ENCODE measurements at regions not wholly inside any gene's neighbourhood (a gene's known extent, or its start where the extent isn't known, plus 50 kb on each side); places are given as distances from the start of the nearest gene placed in this dataset.
"Not testable (repeated sequence)": the region's sequence is repeated elsewhere in the genome, so short reads cannot be mapped to it uniquely, and the experiment has no call there.

- FAIRE-seq: no peak
Observed at GRCh38 chr14:22233377-22233776, 355.6 kb downstream of the DAD1 start.

GRCh38 chr14:22232933-22233332 is 356.1 kb downstream of the DAD1 start:
- no peak for FAIRE-seq

GRCh38 chr14:22232486-22232885 is 356.5 kb downstream of the DAD1 start:
- FAIRE-seq: no peak

GRCh38 chr14:22231018-22231417 is 358.0 kb downstream of the DAD1 start:
- FAIRE-seq: no peak

GRCh38 chr14:22230517-22230916 is 358.5 kb downstream of the DAD1 start:
- no peak for FAIRE-seq

GRCh38 chr14:22227084-22227483 is 361.9 kb downstream of the DAD1 start:
- FAIRE-seq: no peak

- FAIRE-seq: no peak
Observed at GRCh38 chr14:22226381-22226780, 362.6 kb downstream of the DAD1 start.

- no peak for FAIRE-seq
Observed at GRCh38 chr14:22225516-22226140, 363.4 kb downstream of the DAD1 start.

GRCh38 chr14:22221508-22221907 is 367.5 kb downstream of the DAD1 start:
- FAIRE-seq: no peak

GRCh38 chr14:22220427-22220826 is 368.6 kb downstream of the DAD1 start:
- FAIRE-seq: no peak

- no peak for FAIRE-seq
Observed at GRCh38 chr14:22218728-22219127, 370.3 kb downstream of the DAD1 start.

- no peak for FAIRE-seq
Observed at GRCh38 chr14:22213120-22213519, 375.9 kb downstream of the DAD1 start.

- FAIRE-seq: no peak
Observed at GRCh38 chr14:22210906-22211305, 378.1 kb downstream of the DAD1 start.

GRCh38 chr14:22210026-22210425 is 379.0 kb downstream of the DAD1 start:
- FAIRE-seq: no peak

GRCh38 chr14:22203036-22203435 is 386.0 kb downstream of the DAD1 start:
- no peak for FAIRE-seq

GRCh38 chr14:22202313-22202712 is 386.7 kb downstream of the DAD1 start:
- FAIRE-seq: no peak

- peak; percentile 91 for FAIRE-seq
Observed at GRCh38 chr14:22200977-22201605, 387.9 kb downstream of the DAD1 start.

GRCh38 chr14:22200131-22200530 is 388.9 kb downstream of the DAD1 start:
- FAIRE-seq: not testable (repeated sequence)

- no peak for FAIRE-seq
Observed at GRCh38 chr14:22194664-22195063, 394.4 kb downstream of the DAD1 start.

- no peak for FAIRE-seq
Observed at GRCh38 chr14:22190411-22191191, 398.4 kb downstream of the DAD1 start.

GRCh38 chr14:22189881-22190280 is 399.1 kb downstream of the DAD1 start:
- no peak for FAIRE-seq

- FAIRE-seq: no peak
Observed at GRCh38 chr14:22188318-22188717, 400.7 kb downstream of the DAD1 start.

- FAIRE-seq: no peak
Observed at GRCh38 chr14:22185789-22186188, 403.2 kb downstream of the DAD1 start.

GRCh38 chr14:22185191-22185590 is 403.8 kb downstream of the DAD1 start:
- no peak for FAIRE-seq
